HepG2 (cell line): ENCODE measurements at regions not wholly inside any gene's neighbourhood (a gene's known extent, or its start where the extent isn't known, plus 50 kb on each side); places are given as distances from the start of the nearest gene placed in this dataset.

Experiments used
- CTCF ChIP-seq: sonication (generic); formaldehyde crosslinking; IDR thresholded peaks from 2 replicates; pipeline ENCODE4 v1.5.0; 2020; ENCODE audit warnings: mild to moderate bottlenecking, missing genetic modification reagents, moderate library complexity
- NCOA1 ChIP-seq: sonication (generic); formaldehyde crosslinking; IDR thresholded peaks from 2 replicates; pipeline ENCODE4 v1.9.0; 2021; ENCODE audit warnings: missing genetic modification reagents
- NFE2L1 ChIP-seq: sonication (generic); formaldehyde crosslinking; IDR thresholded peaks from 2 replicates; pipeline ENCODE4 v1.4.0; 2020; ENCODE audit warnings: missing genetic modification reagents, mild to moderate bottlenecking, borderline replicate concordance
- RAD51 ChIP-seq: fragments of 450-650 bp; IDR thresholded peaks from 2 replicates; pipeline ENCODE4 v1.6.1; 2016; ENCODE audit warnings: borderline replicate concordance
- THAP11 ChIP-seq: IDR thresholded peaks from 2 replicates; pipeline ENCODE4 v1.6.1; 2016; ENCODE audit warnings: missing biosample characterization, missing genetic modification reagents
- ZNF362 ChIP-seq: sonication (generic); formaldehyde crosslinking; IDR thresholded peaks from 2 replicates; pipeline ENCODE4 v1.4.0; 2020; ENCODE audit warnings: missing genetic modification reagents, mild to moderate bottlenecking, borderline replicate concordance

- no peak for TF ChIP-seq NFE2L1 (CRISPR knock-in tag)
- TF ChIP-seq ZNF362 (CRISPR knock-in tag): no peak
- TF ChIP-seq NCOA1 (CRISPR knock-in tag): no peak
- TF ChIP-seq RAD51: no peak
- TF ChIP-seq CTCF: no peak
- TF ChIP-seq THAP11: no peak
Measured at GRCh38 chr2:59660262-59660661, 893.2 kb downstream of the BCL11A start.
